NCI-H2029 treated with DMSO at 0.1 percent for 48 hours (cell line): ENCODE measurements at regions not wholly inside any gene's neighbourhood (a gene's known extent, or its start where the extent isn't known, plus 50 kb on each side); places are given as distances from the start of the nearest gene placed in this dataset.
"Not testable (repeated sequence)": the region's sequence is repeated elsewhere in the genome, so short reads cannot be mapped to it uniquely, and the experiment has no call there.

Experiments
- DNase-seq: peaks from one replicate; lab custom pipeline; 2025; lab: John Stamatoyannopoulos, UW

DNA sequence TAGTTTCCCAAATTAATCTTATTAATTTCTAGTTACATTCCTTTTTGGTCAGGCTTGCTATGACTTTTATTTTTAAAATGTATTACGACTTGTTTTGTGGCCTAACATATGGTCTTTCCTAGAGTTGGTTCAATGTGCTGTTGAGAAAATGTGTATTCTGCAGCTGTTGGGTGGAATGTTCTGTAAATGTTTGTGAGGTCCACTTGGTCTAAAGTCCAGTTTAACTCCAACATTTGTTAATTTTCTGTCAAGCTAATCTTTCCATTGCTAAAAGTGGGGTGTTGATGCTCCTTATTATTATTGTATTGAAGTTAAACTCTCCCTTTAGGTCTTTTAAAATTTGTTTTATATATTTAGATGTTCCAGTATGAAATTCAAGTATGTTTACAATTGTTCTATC lies 1010.8 kb upstream of the EDIL3 start:
- DNase-seq = no peak

DNA sequence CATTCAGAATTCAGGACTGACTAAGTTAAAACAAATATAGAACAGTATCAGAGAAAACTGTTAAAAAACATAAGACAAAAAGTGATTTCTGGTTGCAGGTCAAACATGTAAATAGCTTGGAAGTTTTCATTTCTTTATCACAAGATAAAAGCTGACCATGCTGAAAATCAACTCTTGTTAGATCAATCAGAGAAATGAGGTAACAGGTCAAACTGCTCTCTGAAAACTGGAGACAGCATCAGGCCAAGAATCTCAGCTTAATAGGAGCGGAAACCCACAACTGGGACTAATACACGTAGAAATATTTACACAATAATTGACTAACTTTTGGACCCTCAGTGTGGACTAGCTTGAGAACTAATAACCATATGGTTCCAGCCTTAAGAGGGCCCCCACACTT lies 1012.8 kb upstream of the EDIL3 start:
- no peak for DNase-seq

DNA sequence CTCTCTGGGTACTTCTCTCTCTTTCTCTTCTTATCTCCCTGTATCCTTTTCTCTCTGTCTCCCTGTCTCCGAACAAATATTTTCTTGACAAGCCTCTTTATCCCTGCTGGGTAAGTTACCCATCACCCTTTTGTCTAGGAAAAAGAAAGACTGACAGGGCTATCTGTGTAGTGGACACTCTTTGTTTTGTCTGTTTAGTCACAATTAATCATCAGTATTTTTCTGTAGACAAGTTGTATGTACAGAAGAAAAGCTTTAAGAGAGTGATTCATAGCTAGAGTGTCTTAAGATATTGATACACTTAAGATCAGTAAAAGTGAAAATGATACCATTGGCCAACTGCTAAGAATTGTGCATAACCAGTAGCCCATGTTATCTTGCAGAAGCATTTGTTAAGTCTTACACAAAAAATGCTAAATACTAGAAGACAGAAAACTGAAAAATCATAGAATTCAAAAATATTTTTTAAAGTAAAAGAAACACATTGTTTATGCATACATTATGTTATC lies 1043.8 kb upstream of the EDIL3 start:
- no peak for DNase-seq

DNA sequence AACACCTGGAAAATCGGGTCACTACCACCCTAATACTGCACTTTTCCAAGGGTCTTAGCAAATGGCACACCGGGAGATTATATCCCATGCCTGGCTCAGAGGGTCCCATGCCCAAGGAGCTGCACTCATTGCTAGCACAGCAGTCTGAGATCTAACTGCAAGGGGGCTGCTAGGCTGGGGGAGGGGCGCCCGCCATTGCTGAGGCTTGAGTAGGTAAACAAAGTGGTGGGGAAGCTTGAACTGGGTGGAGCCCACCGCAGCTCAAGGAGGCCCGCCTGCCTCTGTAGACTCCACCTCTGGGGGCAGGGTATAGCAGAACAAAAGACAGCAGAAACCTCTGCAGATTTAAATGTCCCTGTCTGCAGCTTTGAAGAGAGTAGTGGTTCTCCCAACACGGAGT lies 1047.0 kb upstream of the EDIL3 start:
- not testable (repeated sequence) for DNase-seq

DNA sequence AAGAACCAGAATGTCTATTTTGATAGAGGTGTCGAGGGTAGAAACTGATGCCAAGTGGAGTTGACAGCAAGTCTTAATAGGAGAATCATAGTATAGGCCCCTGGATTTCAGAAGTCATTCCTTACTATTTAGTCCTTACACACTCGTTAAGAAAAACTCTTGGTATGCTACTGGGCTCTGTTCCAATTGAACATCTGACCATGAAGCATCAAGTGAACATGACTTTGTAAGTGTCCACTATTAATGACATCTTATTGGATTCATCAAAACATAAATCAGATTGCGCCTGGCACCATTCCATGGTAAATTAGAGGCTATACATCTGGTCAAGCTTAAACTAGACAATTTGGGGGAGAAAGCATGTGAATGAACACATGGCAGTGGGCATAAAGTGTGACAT lies 1056.5 kb upstream of the EDIL3 start:
- no peak for DNase-seq

DNA sequence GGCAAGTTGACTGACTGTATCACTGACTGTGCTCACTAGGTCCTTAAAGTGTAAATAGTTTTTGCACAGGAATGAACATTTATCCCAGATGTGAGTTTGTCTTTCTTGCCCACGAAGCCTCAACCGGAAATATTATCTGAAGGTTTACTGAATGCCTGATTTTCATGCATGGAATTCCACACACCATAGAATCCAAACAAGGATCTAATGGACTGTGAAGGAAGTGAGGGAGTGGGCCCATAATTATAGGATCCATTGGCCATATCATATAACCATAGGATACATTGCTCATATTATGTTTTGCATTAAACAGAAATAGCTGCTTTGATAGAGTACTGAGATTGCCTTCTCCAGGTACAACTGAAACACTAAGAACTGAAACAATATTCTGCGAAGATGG lies 1057.2 kb upstream of the EDIL3 start:
- no peak for DNase-seq

DNA sequence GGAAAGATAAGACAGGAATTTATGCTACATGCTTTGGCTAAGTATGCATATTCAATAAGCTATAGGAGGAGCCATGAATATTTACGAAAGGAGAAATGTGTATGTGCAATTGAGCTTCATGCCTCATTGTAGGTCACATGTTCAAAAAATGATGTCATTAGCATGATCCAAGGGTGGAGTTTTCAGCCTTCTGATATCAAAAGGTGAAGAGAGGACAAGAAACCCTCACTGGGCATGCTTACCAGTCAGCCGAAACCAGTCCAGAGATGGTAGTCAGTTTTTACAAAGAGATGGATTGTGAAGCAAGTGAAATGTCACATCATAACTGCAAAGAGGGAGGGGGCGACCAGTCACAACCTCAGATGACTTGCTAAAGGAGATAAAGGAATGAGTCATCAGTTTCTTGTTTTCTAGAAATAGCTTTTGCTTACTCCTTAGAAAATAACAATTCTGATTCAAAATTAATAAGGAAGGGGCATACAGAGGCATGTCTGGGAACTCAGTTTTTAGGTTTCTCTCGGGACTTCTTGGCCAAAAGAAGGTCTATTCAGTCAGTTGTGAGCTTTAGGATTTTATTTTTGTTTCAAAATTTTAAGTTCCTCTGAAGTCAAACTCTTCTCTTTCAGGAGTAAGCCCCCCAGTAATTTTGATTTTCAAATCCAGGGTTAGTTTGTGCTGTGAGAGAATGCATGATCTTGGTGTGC lies 1067.8 kb upstream of the EDIL3 start:
- DNase-seq = no peak

DNA sequence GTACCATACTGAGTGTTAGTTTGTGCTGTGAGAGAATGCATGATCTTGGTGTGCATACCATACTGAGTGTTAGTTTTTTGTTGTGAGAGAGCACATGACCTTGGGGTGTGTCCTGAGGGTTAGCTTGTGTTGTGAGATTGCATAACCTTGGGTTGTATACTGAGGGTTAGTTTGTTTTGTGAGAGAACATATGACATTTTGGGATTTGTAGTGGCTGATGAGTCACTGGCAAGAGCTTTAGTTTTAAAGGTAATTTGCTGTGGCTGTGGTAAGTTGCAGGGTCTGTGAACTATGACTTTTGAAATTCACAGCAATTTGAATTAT lies 1068.3 kb upstream of the EDIL3 start:
- DNase-seq = no peak

DNA sequence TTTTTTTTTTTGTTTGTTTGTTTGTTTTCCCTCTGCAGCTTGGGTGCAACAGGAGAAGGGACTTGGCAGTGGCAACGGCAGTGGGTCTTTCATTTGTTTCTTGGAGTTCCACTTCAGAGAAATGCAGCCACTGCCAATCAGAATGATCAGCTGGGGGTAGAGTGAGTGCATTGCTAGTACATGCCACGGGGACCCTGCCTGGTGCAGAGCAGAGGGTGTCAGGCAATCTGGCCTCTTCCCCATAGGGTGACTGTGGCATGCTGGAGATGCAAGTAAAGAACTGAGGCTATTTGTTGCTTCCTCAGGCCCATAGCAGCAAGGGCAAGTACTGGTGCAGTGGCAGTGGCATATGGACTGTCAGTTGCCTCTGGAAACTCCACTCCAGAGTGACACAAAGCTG lies 1073.6 kb upstream of the EDIL3 start:
- no peak for DNase-seq

DNA sequence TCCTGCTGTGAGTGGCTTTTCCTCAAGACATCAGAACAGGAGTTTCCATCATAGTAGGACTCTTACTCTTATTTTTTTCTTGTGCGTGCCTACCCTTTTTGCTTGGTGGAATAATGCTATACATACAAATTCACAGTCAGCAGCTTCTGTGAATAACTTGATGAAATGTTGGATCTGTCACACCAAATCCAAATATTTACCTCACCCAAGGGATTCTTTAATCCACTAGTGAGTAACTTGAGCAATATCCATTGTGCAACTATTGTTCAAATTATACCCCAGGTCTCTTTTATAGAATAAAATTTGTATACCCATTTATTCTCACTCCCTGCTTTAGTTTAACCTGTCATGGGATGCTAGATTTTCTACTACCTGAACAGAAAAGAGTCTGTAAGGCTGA lies 1078.3 kb upstream of the EDIL3 start:
- DNase-seq = no peak

DNA sequence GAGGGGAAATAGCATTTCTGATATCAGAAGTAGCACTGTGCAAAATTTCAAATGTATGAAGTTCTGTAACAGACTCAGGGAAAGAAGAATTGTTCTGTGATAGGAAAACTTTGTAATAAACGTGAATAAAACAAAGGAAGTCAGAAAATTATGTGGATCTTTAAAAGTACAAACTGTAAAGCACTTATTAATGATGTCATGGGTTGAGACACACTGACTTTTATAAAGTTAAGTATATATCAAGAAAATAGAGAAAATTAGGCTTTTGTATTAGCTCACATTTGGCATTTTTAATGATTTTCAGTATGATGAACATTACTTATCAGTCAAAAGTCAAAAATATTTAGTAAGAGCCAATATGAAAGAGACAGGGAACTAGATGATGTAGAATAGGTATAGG lies 1081.7 kb upstream of the EDIL3 start:
- DNase-seq = no peak

DNA sequence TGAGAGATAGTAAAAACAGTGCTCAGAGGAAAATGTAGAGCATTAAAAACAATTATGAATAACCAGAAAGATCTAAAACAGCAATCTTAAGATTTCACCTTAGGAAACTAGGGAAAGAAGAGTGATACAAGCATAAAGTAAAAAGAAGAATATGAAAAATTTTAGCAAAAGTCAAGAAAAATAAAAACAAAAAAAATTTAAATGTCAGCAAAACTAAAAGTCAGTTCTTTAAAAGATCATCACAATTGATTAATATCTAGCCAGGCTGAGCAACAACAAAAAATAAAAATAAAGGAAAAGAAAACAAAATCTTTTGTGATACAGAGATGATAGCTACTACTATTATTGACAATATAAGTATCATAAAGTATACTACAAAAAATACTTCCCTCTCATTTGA lies 1088.1 kb upstream of the EDIL3 start:
- DNase-seq = no peak

DNA sequence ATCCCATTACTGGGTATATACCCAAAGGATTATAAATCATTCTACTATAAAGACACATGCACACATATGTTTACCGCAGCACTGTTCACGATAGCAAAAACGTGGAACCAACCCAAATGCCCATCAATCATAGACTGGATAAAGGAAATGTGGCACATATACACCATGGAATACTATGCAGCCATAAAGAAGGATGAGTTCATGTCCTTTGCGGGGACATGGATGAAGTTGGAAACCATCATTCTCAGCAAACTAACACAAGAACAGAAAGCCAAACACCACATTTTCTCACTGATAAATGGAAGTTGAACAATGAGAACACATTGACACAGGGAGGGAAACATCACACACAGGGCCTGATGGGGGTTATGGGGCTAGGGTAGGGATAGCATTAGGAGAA lies 1090.5 kb upstream of the EDIL3 start:
- DNase-seq = not testable (repeated sequence)

DNA sequence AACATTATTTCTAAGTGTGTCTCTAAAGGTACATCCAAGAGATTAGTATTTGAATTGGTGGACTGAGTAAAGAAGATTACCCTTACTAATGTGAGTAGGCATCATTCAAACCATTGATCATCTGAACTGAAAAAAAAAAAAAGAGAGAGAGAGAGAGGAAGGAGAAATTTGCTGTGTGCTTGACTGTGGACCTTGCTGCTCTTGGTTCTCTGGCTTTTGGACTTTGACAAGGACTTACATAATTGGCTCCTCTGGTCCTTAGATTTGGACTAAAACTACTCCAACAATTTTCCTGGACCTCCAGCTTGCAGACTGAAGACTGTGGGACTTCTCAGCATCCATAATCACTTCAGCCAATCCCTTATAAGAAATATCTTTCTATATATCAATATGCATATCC lies 1091.9 kb upstream of the EDIL3 start:
- no peak for DNase-seq

DNA sequence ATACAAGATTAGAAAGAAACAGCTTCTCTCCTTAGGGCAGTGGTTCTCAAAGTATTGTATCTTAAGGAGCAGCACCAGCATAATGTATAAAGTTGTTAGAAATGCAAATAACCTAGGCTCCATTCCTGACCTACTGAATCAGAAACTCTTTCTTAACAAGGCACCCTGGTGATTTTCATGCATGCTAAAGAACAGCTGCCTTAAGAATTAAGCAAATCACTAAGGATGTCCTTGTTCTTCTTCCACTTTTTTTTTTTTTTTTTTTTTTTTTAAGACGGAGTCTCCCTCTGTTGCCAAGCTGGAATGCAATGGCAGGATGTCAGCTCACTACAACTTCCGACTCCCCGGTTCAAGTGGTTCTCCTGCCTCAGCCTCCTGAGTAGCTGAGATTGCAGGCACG lies 1095.2 kb upstream of the EDIL3 start:
- DNase-seq = no peak

DNA sequence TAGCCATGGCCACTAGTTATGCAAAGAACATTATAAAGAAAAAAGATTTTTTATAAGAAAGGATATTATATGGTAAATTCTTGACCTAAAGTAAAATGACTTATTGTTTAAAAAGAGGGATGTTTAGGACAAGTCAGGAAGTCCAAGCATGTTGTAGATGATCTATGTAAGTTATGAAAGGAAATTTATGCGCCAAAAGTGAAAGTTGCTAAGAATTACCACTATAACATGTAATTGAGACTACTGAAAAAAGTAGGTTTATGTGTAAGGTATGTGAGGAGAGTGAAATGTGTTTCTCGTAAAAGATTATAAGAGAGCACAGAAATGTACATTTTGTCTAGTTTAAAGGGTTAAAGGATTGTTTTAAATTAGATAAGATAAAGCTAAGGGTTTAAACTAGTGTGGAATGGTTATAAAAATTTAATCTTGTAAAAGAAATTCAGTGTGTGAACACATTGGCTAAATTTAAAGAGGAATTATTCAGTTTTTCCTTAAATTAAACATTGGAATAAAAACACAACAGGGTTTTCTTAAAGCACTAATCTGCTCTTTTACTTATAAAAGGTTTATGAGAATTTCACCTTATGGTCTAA lies 1100.4 kb upstream of the EDIL3 start:
- DNase-seq = no peak

DNA sequence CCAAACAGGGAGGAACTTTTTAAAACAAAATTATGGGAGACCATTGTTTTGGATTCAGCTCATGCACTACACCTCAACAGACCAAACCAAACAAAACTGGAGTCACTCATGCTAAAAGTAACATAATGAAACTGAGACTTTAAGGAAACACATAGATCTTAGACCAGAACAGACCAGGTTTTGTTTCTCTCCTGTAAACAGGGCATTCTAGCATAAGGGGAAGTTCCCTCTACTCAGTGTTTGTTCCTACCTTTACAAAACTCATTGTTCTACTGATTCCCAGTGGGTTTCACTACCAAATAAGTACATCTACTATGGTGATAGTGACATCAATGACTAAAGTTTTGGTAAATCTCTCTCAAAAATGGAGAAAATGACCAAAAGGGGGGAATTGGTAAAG lies 1103.6 kb upstream of the EDIL3 start:
- no peak for DNase-seq

DNA sequence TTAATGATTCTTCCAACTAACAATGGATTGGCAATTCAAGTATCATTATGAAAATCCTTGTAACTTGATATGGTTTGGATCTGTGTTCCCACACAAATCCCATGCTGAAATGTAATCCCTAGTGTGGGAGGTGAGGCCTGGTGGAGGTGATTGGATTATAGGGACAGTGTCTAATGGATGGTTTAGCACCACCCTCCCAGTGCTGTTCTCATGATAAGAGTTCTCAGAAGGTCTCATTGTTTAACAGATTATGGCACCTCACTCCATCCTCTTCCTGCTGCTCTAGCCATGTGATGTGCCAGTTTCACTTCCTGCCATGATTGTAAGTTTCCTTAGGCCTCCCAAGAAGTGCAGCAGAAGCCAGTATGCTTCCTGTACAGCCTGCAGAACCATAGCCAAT lies 1116.2 kb upstream of the EDIL3 start:
- no peak for DNase-seq

DNA sequence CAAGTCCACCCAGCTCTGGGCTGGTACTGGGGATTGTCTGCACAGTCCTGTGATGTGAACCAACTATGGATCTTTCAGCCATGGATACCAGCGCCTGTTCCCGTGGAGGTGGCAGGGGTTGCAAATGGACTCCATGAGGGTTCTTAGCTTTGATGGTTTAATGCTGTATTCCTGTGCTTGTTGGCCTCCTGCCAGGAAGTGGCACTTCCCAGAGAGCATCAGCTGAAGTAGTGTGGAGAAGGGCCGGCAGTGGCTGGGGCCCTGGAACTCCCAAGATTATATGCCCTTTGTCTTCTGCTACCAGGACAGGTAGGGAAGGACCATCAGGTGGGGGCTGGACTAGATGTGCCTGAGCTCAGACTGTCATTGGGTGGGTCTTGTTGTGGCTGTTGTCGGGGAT lies 1104.8 kb upstream of the COX7C start:
- no peak for DNase-seq

DNA sequence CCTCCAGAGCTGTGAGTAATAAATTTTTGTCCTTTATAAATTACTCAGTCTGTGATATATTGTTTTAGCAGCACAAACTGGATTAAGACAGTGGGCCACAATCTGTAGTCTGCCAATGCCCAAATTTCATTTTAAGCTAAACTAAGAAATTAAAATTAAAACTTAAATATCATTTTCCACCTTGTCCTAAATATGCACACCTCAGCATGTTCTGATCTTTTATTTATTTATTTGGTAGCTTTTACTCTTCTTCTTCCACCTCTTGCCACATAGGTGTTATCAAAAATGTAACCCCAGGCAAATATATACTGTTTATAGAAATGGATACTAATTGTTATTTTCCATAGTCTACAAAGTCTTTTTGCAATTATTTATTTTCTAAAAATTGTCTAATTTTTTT lies 1102.2 kb upstream of the COX7C start:
- no peak for DNase-seq

DNA sequence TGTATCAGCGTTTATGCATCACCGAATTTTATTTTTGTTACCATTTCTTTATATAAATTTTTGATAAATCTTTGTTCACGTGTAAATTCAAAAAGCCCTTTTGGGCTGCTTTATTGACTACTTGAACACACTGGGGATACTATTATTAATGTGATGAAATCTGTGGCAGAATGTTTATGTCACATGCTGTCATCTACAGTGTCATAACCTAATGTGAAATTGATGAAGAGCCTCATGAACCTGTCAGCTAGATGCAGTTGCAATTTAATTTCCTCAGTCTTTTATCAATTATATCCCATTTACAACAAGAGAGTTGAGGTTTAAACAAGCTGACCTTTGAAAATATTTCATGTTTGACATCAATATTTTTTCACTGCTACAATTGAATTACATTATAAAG lies 1100.4 kb upstream of the COX7C start:
- DNase-seq = no peak

DNA sequence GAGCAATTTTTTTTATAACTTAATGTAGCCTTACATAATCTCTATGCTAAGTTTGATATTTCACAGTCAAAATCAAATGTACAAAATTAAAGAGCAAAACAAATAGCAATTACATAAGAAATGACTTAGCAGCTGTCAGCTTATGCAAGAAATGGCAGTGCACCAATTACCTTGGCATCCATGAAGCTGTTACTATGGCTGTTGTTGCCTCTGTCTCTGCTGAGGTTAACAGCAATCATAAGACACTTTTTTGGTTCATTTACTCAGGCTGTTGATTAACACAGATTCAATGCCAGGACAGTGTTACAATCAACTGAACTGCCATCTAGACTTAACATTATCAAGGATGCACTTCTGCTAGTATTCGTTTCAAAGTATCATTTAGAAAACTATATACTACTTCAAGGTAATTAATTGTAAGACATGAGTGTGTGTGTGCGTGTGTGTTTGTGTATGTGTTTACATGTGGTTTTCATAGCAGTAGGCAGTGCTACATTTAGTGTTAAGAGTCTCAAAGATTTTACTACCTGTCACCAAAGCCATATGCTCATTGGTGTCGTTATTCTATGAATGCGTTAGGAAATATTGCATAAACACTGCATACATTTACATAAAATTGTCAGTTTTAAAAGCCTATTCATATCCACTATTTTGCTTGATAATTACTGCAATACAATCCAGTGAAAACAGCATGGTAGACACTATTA lies 1084.2 kb upstream of the COX7C start:
- no peak for DNase-seq

DNA sequence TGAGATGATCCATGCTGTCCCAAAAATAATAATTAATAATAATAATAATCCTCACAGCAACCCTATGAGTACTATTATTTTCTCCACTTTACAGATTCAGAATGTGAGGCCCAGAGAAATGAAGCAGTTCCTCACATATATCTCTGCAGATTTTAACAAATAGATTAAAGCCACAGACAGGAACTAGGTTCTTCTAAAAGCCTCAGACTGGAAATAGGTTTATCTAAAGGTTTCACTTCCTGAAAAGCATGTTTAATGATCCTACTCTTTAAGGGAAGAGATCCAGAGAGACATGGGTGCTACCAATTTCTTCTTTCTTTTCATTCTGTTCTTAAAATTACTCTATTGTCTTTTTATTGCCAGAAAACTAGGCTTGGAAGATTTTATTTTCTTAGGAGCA lies 1079.4 kb upstream of the COX7C start:
- no peak for DNase-seq

DNA sequence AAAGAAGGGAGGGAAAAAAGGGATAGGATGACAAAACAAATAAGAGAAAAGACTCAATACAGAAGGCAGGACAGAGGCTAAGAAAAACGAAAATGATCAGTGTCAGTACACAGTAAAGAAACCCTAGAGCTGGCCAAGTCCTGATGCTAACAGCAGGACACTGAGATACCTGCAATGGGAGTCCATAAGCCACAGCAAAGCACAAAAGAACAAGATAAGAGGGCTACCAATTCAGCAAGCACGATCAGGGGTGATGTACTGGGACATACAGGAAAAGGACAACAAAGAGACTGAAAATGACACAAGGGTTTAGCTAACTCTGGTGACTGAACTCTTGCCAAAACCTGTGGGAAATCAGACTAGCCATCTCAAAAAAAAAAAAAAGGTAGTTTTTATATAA lies 1072.6 kb upstream of the COX7C start:
- no peak for DNase-seq
